Aorta (tissue), 5 donors: ENCODE measurements at regions not wholly inside any gene's neighbourhood (a gene's known extent, or its start where the extent isn't known, plus 50 kb on each side); places are given as distances from the start of the nearest gene placed in this dataset.

Source experiments
- ATAC-seq: fragments of 200-7000 bp; cut with Tn5 transposase; one replicate; pipeline ENCODE4 v1.9.1; 2022; ENCODE audit warnings: moderate library complexity; ENCODE audit not compliant: low FRiP score
- DNase-seq, 2 donors: peaks; one replicate each; pipeline ENCODE4 v3.0.0-alpha.2; 2020
- H3K27ac ChIP-seq, 2 donors: one replicate each; pipeline ENCODE4 v1.5.1; 2013; ENCODE audit warnings: low read length in 2 of 2, mild to moderate bottlenecking in 2 of 2, moderate library complexity in 2 of 2, control low read depth in 1 of 2, inconsistent platforms in 1 of 2, low read depth in 1 of 2
- H3K27me3 ChIP-seq, 2 donors: one replicate each; pipeline ENCODE4 v1.6.1; 2013; ENCODE audit warnings: control low read depth in 1 of 2, low read length in 1 of 2, mild to moderate bottlenecking in 1 of 2, moderate library complexity in 1 of 2; ENCODE audit not compliant: insufficient read depth in 2 of 2, control insufficient read depth in 1 of 2
- H3K36me3 ChIP-seq, 2 donors: one replicate each; pipeline ENCODE4 v1.6.1; 2013; ENCODE audit warnings: control low read depth in 1 of 2, low read length in 1 of 2, mild to moderate bottlenecking in 1 of 2; ENCODE audit not compliant: insufficient read depth in 2 of 2, control insufficient read depth in 1 of 2
- H3K4me1 ChIP-seq, 2 donors: one replicate each; pipeline ENCODE4 v1.6.1; 2013; ENCODE audit warnings: low read length in 2 of 2, control low read depth in 1 of 2, mild to moderate bottlenecking in 1 of 2, moderate library complexity in 1 of 2; ENCODE audit not compliant: insufficient read depth in 2 of 2, control insufficient read depth in 1 of 2
- H3K4me3 ChIP-seq, 2 donors: one replicate each; pipeline ENCODE4 v1.5.1; 2013; ENCODE audit warnings: low read length in 2 of 2, control low read depth in 1 of 2, mild to moderate bottlenecking in 1 of 2
- H3K9me3 ChIP-seq: one replicate; pipeline ENCODE4 v1.6.1; 2013; ENCODE audit warnings: mild to moderate bottlenecking, low read length; ENCODE audit not compliant: control insufficient read depth
- WGBS, 2 donors: extraction: QIAGEN DNeasy Blood & Tissue Kit; methylation state at CpG; one replicate each; pipeline ENCODE4 v1.1.7; 2013; 5-methylcytosine and 5-hydroxymethylcytosine counted together
- intact Hi-C, 2 donors: fragments of 100-400 bp; cut with DNase I; formaldehyde crosslinking; loops; one replicate each; pipeline versions ENCODE4 v1.14.2 to v1.15.0; 2022
- donor health status: healthy with polysubstance abuse.
- donor health status: Bipolar disorder and iron deficiency.
- donor health status: DM: no; HTN: no; CAD: no.
- donor health status: DM: no; HTN: no; CAD: no.
- donor health status: DM: yes; HTN: yes; CAD: no.

- DNase-seq, result peak in 1 of 2 donors; percentile 41
- Histone ChIP-seq H3K4me1 (no peaks in the 10 kb centered on the region), H3K9me3 (no peaks in the 10 kb centered on the region), H3K27ac (no peak overlapping the region), H3K36me3 (no peaks in the 10 kb centered on the region), H3K4me3 (no peak overlapping the region), H3K27me3 (no peaks in the 10 kb centered on the region)
- intact Hi-C loops, result no loop called here
- 91 to 95% methylated on average over 5 of the region's 5 CpGs for WGBS, 2 donors
- ATAC-seq, result no peak
These were observed 342.6 kb upstream of the HS6ST1 start for GRCh38 chr2:128661311-128661710.

- Histone ChIP-seq H3K9me3 (no peaks in the 10 kb centered on the region), H3K27me3 (no peaks in the 10 kb centered on the region), H3K4me1 (no peaks in the 10 kb centered on the region), H3K36me3 (no peaks in the 10 kb centered on the region), H3K27ac (no peak overlapping the region), H3K4me3 (no peak overlapping the region)
- no peak for ATAC-seq
- WGBS, 2 donors, result 71% methylated on average over 8 of the region's 8 CpGs
- intact Hi-C loops, result no loop called here
- peak in 1 of 2 donors; percentile 39 for DNase-seq
These were observed 343.4 kb upstream of the HS6ST1 start for GRCh38 chr2:128662051-128662471.

GRCh38 chr2:128663371-128664050 is 344.8 kb upstream of the HS6ST1 start:
- intact Hi-C loops, result no loop called here
- H3K9me3 ChIP-seq, result no peaks in the 10 kb centered on the region

GRCh38 chr2:128664499-128664971 is 345.9 kb upstream of the HS6ST1 start:
- Histone ChIP-seq H3K4me1 (no peaks in the 10 kb centered on the region), H3K4me3 (no peak overlapping the region), H3K27me3 (no peaks in the 10 kb centered on the region), H3K36me3 (no peaks in the 10 kb centered on the region), H3K27ac (no peak overlapping the region), H3K9me3 (no peaks in the 10 kb centered on the region)
- no peak for ATAC-seq
- intact Hi-C loops, result no loop called here
- 85 to 86% methylated on average over 4 of the region's 4 CpGs for WGBS, 2 donors
- DNase-seq, result peak in 1 of 2 donors; percentile 52

More at GRCh38 chr2:128663371-128664050, 344.8 kb upstream of the HS6ST1 start:
- DNase-seq, result peak in 1 of 2 donors; percentile 68
- Histone ChIP-seq H3K27me3 (no peaks in the 10 kb centered on the region), H3K27ac (no peak overlapping the region), H3K36me3 (no peaks in the 10 kb centered on the region), H3K4me1 (no peaks in the 10 kb centered on the region), H3K4me3 (no peak overlapping the region)
- 90 to 94% methylated on average over 12 of the region's 12 CpGs for WGBS, 2 donors
- ATAC-seq, result no peak

- intact Hi-C loops, result no loop called here
- Histone ChIP-seq H3K27me3 (no peaks in the 10 kb centered on the region), H3K4me1 (no peaks in the 10 kb centered on the region), H3K4me3 (no peak overlapping the region), H3K36me3 (no peaks in the 10 kb centered on the region), H3K27ac (no peak overlapping the region), H3K9me3 (no peaks in the 10 kb centered on the region)
- 95 to 99% methylated on average over 4 of the region's 4 CpGs for WGBS, 2 donors
- ATAC-seq (no peak), DNase-seq (peak in 1 of 2 donors; percentile 36)
These were observed 346.4 kb upstream of the HS6ST1 start for GRCh38 chr2:128665113-128665512.

GRCh38 chr2:128666596-128666995 is 347.9 kb upstream of the HS6ST1 start:
- DNase-seq (peak in 1 of 2 donors; percentile 19), ATAC-seq (no peak)
- Histone ChIP-seq H3K4me1 (no peaks in the 10 kb centered on the region), H3K27ac (no peak overlapping the region), H3K4me3 (no peak overlapping the region), H3K27me3 (no peaks in the 10 kb centered on the region), H3K36me3 (no peaks in the 10 kb centered on the region), H3K9me3 (no peaks in the 10 kb centered on the region)
- intact Hi-C loops, result no loop called here
- 93 to 97% methylated on average over 6 of the region's 6 CpGs for WGBS, 2 donors

GRCh38 chr2:128667391-128667790 is 348.7 kb upstream of the HS6ST1 start:
- DNase-seq, result peak in 1 of 2 donors; percentile 32
- Histone ChIP-seq H3K9me3 (no peaks in the 10 kb centered on the region), H3K4me1 (no peaks in the 10 kb centered on the region), H3K36me3 (no peaks in the 10 kb centered on the region), H3K4me3 (no peak overlapping the region), H3K27me3 (no peaks in the 10 kb centered on the region), H3K27ac (no peak overlapping the region)
- WGBS, 2 donors, result 93% methylated on average over 7 of the region's 7 CpGs
- ATAC-seq, result no peak
- intact Hi-C loops, result no loop called here

GRCh38 chr2:128668946-128669345 is 350.3 kb upstream of the HS6ST1 start:
- ATAC-seq (no peak), DNase-seq (no peak)
- Histone ChIP-seq H3K4me1 (no peaks in the 10 kb centered on the region), H3K9me3 (no peaks in the 10 kb centered on the region), H3K36me3 (no peaks in the 10 kb centered on the region), H3K27ac (no peak overlapping the region), H3K4me3 (no peak overlapping the region), H3K27me3 (no peaks in the 10 kb centered on the region)
- intact Hi-C loops, result no loop called here
- WGBS, 2 donors, result 92 to 93% methylated on average over 2 of the region's 2 CpGs

- Histone ChIP-seq H3K9me3 (no peaks in the 10 kb centered on the region), H3K4me3 (no peak overlapping the region), H3K27ac (no peak overlapping the region), H3K36me3 (no peaks in the 10 kb centered on the region), H3K4me1 (no peaks in the 10 kb centered on the region), H3K27me3 (no peaks in the 10 kb centered on the region)
- DNase-seq (no peak), ATAC-seq (no peak)
- WGBS, 2 donors, result 0 to 7% methylated on average over 1 of the region's 1 CpG
- intact Hi-C loops, result no loop called here
These were observed 351.4 kb upstream of the HS6ST1 start for GRCh38 chr2:128670066-128670465.
